Daoy (cell line): ENCODE measurements at regions not wholly inside any gene's neighbourhood (a gene's known extent, or its start where the extent isn't known, plus 50 kb on each side); places are given as distances from the start of the nearest gene placed in this dataset.

Experiments
- DNase-seq: peaks from one replicate; pipeline ENCODE4 v3.0.0-alpha.2; 2015; ENCODE audit warnings: low read depth

DNA sequence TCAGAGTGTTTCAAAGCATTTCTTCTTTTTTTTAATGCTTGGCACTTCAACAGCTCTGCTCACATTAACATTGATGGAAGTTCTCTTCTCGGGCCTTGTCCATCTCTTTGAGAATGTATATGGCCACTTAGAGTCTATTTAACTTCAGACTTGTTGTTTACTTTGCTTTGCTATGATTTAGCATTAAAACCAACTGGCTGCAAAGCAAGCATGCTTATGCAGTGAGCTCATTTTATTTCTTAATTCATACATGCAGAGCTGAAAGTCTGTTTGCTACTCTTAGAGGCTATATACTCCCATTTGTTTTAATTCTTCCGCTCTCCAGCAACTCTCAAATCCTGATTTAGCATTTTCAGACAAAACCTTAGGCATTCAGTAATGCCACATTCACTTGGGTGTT, 107.6 kb upstream of the PACRGL start:
- DNase-seq = no peak

DNA sequence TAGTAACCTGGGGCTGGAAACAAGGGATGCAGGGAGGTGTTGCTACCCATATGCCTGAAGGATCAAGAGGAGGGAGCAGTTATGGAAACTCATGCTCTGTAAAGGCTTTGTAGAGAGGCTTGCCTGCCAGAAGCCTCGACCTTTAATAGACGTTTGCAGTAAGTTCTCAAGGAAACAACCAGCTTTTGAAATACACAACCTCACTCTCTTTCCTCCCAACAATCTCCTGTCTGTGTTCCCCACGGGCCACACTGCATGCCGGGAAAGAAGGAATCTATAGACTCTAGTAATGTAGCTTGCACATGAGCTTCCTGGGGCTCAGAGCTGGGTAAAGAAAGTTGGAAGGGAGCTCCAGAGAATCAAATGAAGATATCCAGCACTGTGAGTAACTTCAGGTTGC, 101.6 kb upstream of the PACRGL start:
- DNase-seq = no peak

DNA sequence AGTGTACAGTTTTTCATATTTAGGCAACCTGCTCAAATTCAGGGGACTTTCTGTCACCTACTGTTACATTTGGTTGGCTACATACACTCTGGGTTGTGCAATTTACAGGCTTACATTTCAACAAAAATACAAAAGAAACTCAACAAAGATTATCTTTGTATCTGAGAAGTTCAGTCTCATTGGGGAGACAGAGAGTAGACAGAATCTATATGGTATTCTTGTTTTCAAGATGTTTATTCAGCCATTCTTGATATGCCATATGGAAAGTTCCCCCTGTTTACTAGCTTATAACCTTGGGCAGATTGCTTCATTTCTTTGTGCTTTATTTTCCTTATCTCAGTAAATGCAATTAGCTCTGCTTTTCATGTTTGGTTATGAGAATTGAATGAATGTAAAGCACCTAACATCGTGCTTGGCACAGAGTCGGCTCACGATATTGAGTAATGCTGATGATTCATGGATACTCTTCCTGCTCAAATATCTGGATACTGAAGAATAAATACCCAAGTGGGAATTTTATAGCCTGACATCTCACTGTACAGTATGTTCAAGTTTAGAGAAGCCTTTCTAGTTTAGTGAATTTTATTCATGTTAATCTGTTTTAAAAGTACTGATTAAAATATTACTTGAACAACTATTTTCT, 96.5 kb upstream of the PACRGL start:
- DNase-seq = peak; percentile 44

DNA sequence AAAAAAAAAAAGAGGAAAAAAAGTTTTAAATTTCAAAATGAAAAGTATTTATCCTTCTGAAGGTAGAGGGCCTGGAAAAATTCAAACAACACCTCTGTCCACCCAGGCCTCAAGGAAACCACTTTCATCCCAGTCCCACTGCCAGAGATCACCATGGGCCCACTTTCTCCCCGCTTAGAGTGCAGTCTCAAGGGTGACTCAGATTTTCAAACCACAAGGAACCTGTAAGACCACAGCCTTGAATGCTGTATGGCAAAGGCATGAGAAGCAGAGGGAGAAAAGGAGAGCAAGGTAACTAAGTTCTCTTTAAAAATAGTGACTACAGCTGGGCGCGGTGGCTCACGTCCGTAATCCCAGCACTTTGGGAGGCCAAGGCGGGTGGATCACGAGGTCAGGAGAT, 87.9 kb upstream of the PACRGL start:
- DNase-seq = peak; percentile 61

DNA sequence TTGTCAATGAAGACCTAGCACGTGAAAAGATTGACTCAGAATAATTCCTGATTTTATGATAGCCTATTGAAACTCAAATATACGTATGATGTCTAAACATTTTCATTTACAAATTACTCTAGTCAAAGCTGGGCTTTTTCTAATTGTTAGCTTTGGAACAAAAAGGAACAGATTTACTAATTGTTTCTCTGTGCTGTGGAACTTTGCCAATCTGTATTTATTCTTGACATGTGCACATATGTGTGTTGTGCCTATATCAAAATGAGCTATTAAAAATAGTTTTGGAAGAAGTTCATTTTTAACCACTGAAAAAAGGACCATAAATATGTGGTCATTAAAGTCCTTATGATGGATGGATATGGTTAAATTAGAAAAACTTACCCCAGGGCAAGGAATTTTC, 85.4 kb upstream of the PACRGL start:
- DNase-seq = no peak

DNA sequence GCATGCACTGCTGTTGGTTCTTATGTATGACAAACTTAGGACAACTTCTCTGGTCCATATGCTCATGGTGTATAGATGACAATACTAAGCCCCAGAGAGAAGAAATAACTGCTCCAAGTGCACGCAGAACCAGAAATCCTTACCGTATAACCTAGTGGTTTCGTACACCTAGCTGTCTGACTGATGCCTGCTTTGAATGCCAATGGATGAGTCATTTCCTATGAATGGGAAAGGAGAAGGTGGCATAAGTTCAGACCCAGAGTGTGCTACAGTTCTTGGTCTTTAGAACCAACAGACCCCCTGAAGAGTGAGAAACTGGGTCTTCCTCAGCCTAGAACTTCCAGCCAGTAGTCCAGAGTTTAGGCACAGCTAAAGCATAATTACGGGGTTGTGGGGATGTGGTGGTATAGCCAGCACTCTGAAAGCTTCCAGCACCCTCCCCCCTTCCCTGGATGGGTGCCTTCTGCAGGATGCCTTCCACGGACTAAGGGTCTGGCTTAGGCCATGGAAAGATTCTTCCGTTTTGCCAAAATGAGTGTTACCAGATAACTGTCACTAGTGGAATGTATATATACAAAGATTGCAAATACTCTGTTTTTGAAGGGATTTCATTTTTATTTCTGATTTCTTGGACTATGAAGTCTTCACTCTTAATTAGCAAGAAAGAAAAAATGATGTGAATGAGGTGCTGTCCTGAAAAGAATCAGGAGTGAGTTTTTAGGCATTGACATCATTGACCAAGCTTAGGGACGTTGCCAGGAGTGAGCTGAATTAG, 84.6 kb upstream of the PACRGL start:
- DNase-seq = peak; percentile 55

DNA sequence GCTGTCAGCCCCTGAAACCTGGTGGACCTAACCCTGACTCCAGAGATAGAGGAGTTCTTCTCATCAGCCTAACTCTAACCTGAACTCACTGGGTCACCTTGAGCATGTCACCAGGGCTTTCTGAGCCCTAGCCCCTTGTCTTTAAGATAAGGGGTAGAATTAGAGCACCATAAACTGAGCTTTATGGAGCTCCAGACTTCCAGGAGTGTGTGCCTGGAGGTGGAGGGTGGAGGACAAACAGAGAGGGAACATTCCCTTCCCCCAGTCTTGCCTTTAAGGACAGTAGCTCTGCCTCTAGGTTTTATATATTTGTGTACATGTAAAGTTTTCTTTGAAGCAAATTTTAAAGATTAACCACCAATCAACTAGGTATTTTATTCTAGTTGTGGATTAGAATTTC, 83.9 kb upstream of the PACRGL start:
- DNase-seq = no peak

DNA sequence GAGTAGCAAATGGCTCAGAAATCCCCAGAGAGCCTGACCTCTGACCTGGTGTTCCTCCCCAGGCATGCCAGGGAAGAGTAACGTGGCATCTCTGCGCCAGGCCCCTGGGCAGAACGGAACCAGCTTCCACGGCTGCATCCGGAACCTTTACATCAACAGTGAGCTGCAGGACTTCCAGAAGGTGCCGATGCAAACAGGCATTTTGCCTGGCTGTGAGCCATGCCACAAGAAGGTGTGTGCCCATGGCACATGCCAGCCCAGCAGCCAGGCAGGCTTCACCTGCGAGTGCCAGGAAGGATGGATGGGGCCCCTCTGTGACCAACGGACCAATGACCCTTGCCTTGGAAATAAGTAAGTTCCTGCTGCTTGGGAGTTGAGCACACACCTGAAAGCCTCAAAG, 83.4 kb upstream of the PACRGL start:
- DNase-seq = no peak

DNA sequence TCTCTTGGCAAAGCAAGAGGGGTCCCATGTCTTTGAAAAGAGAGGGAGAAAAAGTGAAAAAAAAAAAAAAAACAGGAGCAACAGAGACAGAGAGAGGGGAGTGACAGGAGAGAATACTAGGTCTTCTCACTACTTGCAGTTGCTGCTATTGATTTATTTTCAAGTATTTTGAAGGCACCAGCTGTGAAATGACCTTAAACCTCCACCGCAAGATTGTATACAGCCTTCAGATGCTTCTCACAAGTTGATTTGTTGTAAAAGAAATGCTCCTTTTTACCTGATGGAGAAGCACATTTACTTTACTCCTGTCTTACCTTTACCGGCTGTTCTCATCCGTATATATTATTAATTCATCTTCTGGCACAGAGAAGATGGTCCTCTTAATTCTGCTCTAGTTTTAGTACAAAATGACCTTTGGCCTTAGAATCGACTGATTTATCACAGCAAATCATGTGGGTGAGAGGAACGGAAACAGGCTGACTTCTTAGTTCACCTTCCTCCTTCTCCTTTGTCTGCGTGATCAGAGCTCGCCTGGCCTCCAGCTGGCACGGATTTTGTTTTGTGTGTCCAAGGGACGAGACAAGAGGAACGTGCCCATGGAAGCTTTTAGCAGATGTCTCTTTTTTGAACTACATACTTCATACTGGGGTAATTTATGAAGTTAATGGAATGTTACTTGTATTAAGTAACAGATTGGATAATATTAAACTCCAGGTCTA, 82.4 kb upstream of the PACRGL start:
- no peak for DNase-seq

DNA sequence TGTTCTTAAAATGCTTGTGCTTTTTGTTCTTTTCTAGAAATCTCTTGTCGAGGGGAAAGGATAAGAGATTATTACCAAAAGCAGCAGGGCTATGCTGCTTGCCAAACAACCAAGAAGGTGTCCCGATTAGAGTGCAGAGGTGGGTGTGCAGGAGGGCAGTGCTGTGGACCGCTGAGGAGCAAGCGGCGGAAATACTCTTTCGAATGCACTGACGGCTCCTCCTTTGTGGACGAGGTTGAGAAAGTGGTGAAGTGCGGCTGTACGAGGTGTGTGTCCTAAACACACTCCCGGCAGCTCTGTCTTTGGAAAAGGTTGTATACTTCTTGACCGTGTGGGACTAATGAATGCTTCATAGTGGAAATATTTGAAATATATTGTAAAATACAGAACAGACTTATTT, 81.5 kb upstream of the PACRGL start:
- no peak for DNase-seq

DNA sequence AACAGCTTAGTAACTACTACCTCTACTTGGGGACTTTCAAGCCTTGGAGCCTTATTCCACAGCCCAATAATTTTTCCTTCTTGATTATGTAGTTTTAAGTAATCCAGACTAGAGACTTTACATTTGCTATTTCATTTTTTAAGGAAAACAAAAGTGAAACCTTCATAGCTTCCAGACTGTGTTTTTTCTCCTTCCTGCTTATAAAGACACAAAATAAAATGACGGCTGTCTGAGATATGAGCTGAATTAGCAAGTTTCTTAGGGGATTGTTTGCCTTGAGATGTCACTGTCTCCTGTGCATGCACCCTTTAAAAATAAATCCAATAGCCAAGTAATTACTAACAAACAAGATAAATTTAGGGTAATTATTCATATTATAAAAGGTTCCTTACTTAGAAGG, 78.8 kb upstream of the PACRGL start:
- no peak for DNase-seq

DNA sequence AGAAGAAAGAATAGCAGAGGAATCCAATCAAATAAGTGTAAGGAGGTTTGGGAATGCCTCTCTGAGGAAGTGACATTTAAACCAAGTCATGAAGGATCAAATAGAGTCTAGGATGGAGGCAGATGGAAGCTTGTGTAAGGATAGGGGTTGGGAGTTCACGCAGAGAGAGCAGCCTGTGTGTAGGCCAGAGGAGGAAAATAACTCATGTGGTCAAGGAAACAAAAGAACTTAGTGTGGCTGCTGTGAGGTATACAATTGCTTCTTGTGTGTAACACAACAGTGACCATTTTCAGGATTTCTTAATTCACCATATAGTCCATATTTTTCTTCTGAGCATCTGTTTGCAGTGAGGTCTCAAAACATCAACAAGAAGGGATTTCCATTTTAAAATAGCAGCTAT, 77.6 kb upstream of the PACRGL start:
- no peak for DNase-seq

DNA sequence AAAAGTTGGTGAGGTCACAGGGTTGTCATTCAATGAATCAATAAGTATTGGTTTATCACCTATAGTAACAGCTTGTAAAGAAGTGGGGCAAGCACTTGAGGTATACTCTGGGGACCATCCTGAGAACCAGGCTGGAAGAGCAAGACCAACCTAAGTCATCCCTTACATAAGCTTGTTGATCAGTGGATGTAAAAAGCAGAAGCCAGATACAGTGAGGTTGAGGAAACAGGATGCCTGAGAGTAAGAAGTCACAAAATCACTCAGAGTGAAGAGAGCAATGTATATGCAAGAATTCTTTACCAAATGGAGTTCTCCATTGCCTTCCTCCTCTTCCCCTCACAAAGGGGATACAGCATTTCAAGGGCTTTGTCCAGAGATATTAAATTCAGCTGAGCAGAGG, 76.3 kb upstream of the PACRGL start:
- no peak for DNase-seq

DNA sequence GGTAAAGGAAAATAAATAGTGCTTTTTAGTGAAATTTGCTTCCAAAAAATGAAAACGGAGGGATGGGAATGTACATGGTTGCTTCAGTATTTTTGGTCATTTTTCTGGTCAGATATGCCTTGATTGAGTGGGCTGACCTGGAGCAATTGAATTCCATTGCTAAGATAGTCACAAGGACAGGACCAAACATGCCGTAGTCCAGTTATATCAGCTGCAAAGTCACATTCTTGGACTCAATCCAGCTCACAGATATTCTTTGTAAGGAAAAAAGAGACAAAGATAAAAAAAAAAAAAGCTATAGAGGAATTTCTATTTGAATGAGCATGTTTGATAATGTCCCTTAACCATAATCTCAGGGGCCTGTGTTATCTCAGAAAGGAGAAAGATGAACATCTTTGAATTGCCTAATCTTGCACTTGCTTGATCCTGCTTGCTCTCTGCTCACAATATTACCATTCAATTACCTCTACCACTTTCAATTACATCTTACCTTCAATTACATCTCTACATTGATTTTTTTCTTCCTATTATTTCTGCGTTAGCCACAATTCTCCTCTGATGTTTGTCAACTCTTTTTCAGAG, 75.4 kb upstream of the PACRGL start:
- no peak for DNase-seq

DNA sequence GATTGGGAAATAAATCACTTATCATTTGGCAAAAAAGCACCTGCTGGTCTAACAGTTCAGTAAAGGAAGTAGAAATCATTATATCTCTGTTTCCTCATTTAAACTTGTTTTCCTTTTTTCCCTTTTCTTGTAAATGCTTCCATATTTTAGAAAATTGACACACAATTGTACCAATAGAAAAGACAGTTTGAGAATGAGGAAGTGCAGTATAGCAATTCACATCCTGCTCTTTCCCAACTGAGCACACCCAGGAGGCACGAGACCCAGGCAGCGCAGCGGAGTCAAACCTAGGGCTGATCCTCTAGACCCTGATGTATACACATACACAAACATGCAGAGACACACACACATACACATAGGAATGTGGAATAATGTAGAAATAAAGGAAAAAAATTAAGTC, 74.8 kb upstream of the PACRGL start:
- DNase-seq = no peak

DNA sequence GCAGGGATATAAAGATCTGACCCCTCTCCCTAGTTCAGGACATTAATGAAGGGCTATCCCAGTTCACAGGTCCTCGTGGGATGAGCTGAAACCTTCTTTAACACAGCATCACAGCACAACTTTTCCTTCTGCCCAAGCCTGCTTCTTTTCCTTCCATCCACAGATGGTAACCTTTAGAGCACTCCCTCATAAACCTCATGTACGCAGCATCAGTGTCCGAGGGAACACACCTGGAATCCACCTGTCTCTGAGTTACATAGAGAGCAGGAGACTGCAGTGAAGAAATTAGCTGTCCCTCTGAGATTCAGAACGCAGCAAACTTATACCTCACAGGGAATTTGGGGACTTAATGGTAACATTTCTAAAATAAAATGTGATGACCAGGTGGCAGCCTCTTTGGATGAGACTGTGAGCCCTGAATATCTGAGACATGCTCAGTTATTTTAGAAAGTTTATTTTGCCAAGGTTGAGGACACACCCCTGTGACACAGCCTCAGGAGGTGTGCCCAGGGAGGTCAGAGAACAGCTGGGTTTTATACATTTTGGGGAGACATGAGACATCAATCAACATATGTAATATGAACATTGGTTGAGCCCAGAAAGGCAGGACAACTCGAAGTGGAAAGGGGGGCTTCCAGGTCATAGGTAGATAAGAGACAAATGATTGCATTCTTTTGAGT, 73.8 kb upstream of the PACRGL start:
- DNase-seq = no peak

DNA sequence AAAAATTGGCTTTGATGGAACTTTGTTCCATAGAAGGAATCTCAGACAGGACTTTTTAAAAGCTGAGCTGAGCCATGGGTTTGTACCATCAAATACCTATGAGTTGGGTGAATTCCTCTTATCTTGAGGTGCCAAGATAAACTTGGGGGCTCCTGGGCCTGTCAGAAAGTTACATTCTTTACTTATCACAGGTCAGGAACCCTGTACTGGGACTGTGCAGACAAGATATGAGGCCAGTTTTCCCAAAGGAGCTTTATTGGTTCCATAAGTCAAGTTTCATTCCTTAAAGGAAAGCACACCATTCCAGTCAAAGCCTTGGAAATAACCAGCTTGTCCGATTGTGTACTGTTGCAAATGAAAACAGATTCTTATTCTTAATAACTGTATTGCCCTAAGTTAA, 72.4 kb upstream of the PACRGL start:
- no peak for DNase-seq

DNA sequence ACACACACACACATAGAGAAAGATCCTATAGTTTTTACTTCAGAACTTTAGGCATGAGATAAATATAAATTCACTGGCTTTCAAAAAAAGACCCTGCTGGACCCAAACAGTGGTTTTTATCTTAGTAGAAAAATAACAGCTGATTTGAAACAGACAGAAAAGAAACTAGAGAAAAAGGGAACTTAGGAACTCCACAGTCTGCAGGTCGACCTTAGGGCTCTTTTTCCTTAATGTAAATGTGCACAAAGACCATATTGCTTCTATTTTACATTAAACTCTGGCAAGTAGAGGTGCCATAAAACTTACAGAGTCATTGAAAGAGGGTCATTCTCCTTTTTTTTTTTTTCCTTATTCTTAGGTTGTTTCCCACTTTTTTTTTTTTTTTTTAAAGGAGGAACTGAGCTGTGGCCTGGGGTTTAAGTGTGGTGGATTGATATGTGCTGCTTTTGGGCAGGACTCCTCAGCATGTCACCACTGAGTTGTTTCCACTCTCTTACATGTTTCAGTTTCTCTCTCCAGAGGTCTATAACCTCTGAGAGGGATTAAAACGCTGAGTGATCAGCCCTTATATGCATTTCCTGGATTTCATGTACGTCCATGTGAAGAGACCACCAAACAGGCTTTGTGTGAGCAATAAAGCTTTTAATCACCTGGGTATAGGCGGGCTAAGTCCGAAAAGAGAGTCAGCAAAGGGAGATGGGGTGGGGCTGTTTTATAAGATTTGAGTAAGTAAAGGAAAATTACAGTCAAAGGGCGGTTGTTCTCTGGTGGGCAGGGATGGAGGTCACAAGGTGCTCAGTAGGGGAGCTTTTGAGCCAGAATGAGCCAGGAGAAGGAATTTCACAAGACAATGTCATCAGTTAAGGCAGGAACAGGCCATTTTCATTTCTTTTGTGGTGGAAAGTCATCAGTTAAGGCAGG, 70.8 kb upstream of the PACRGL start:
- no peak for DNase-seq

DNA sequence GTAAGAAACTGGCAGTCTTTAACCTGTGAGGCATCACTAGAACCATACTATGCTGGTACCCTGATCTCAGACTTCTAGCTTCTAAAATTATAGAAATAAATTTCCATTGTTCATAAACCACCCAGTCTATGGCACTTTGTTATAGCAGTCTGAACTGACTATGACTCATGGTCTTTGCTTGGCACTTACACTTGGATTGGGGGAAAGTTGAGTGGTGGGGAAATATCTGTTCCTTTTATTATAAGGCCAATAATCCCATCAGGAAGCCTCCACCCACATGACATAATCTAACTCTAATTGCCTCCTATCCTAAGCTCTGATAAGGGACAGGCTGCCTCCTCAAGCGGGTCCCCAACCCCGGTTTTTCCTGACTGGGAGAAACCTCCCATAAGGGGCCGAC, 61.4 kb upstream of the PACRGL start:
- no peak for DNase-seq

DNA sequence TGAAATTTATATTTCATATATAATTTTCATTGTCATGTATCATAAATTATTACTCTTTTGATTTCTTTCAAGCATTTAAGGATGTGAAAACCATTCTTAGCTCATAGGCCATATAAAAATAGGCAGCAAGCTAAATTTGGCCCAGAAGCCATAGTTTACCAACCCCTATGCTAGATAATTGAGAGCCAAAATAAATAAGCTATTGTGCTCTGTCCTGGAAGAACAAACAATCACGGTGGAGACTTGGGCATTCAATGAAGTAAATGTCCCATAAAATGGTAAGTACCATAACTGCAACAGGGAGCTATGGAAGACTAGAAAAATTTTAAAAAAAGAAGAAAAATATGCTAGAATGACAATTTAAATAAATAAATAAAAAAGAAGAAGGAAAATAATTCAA, 60.9 kb upstream of the PACRGL start:
- no peak for DNase-seq

DNA sequence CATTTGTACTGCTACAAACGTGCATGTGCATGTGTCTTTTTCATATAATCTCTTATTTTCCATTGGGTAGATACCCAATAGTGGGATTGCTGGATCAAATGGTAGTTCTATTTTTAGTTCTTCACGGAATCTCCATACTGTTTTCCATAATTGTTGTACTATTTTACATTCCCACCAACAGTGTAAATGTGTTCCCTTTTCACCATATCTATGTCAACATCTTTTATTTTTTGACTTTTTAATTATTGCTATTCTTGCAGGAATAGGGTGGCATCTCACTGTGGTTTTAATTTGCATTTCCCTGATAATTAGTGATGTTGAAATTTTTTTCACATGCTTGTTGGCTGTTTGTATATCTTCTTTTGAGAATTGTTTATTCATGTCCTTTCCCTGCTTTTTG, 59.3 kb upstream of the PACRGL start:
- DNase-seq = no peak
